H9 (cell line): ENCODE measurements at regions not wholly inside any gene's neighbourhood (a gene's known extent, or its start where the extent isn't known, plus 50 kb on each side); places are given as distances from the start of the nearest gene placed in this dataset.

Experiments
- DNase-seq: peaks from one replicate; pipeline ENCODE4 v3.0.0-alpha.2; 2017
- H2AFZ ChIP-seq: one replicate; pipeline ENCODE4 v1.6.1; 2013; ENCODE audit warnings: mild to moderate bottlenecking, low read length, control low read depth, moderate library complexity
- H2AK5ac ChIP-seq: 2 replicates; pipeline ENCODE4 v1.6.1; 2013; ENCODE audit warnings: low read length, control low read depth, mixed read lengths; ENCODE audit not compliant: insufficient read length
- H2BK120ac ChIP-seq: one replicate; pipeline ENCODE4 v1.6.1; 2013; ENCODE audit warnings: low read depth, mild to moderate bottlenecking, low read length, control low read depth, inconsistent platforms; ENCODE audit not compliant: poor library complexity, severe bottlenecking
- H2BK12ac ChIP-seq: 2 replicates; pipeline ENCODE4 v1.6.1; 2013; ENCODE audit warnings: low read length, control low read depth, mixed read lengths, low read depth; ENCODE audit not compliant: insufficient read length
- H2BK15ac ChIP-seq: 2 replicates; pipeline ENCODE4 v1.6.1; 2013; ENCODE audit warnings: low read depth, low read length, control low read depth
- H2BK20ac ChIP-seq: one replicate; pipeline ENCODE4 v1.6.1; 2013; ENCODE audit warnings: low read depth, mild to moderate bottlenecking, low read length, control low read depth, inconsistent platforms; ENCODE audit not compliant: poor library complexity, severe bottlenecking
- H2BK5ac ChIP-seq: 2 replicates; pipeline ENCODE4 v1.6.1; 2013; ENCODE audit warnings: low read length, control low read depth, mixed read lengths; ENCODE audit not compliant: insufficient read length
- H3K14ac ChIP-seq: 2 replicates; pipeline ENCODE4 v1.6.1; 2013; ENCODE audit warnings: low read length, control low read depth; ENCODE audit not compliant: insufficient read depth
- H3K18ac ChIP-seq: 2 replicates; pipeline ENCODE4 v1.6.1; 2013; ENCODE audit warnings: low read depth, mild to moderate bottlenecking, mixed read lengths, low read length, control low read depth; ENCODE audit not compliant: insufficient read length
- H3K23ac ChIP-seq: 2 replicates; pipeline ENCODE4 v1.6.1; 2013; ENCODE audit warnings: low read length, control low read depth, mixed read lengths, low read depth; ENCODE audit not compliant: insufficient read length
- H3K23me2 ChIP-seq: 2 replicates; pipeline ENCODE4 v1.6.1; 2013; ENCODE audit warnings: low read depth, mild to moderate bottlenecking, mixed read lengths, low read length, control low read depth; ENCODE audit not compliant: insufficient read length, poor library complexity, severe bottlenecking
- H3K27ac ChIP-seq: 2 replicates; pipeline ENCODE4 v1.5.1; 2013; ENCODE audit warnings: low read length, control low read depth, mixed read lengths, low read depth; ENCODE audit not compliant: insufficient read length
- H3K27me3 ChIP-seq: 2 replicates; pipeline ENCODE4 v1.6.1; 2013; ENCODE audit warnings: low read length, control low read depth, inconsistent platforms; ENCODE audit not compliant: insufficient read depth
- H3K4ac ChIP-seq: 2 replicates; pipeline ENCODE4 v1.6.1; 2013; ENCODE audit warnings: low read depth, mild to moderate bottlenecking, control low read depth, inconsistent platforms, low read length, moderate library complexity
- H3K4me1 ChIP-seq: 2 replicates; pipeline ENCODE4 v1.6.1; 2013; ENCODE audit warnings: low read length, control low read depth, inconsistent platforms; ENCODE audit not compliant: insufficient read depth
- H3K4me2 ChIP-seq: 2 replicates; pipeline ENCODE4 v1.6.1; 2013; ENCODE audit warnings: low read length, control low read depth, mixed read lengths; ENCODE audit not compliant: insufficient read length, insufficient read depth
- H3K56ac ChIP-seq: 2 replicates; pipeline ENCODE4 v1.6.1; 2013; ENCODE audit warnings: low read depth, mild to moderate bottlenecking, mixed read lengths, low read length, control low read depth; ENCODE audit not compliant: insufficient read length
- H3K79me1 ChIP-seq: 2 replicates; pipeline ENCODE4 v1.6.1; 2013; ENCODE audit warnings: low read depth, mild to moderate bottlenecking, moderate library complexity, low read length, control low read depth, inconsistent platforms; ENCODE audit not compliant: insufficient read depth, poor library complexity, severe bottlenecking
- H3K79me2 ChIP-seq: 2 replicates; pipeline ENCODE4 v1.6.1; 2013; ENCODE audit warnings: low read length, control low read depth, inconsistent platforms; ENCODE audit not compliant: insufficient read depth
- H3K9ac ChIP-seq: 2 replicates; pipeline ENCODE4 v1.6.1; 2013; ENCODE audit warnings: low read length, control low read depth, mixed read lengths; ENCODE audit not compliant: insufficient read length; ENCODE audit errors: extremely low read depth
- H3K9me3 ChIP-seq: one replicate; pipeline ENCODE4 v1.6.1; 2013; ENCODE audit warnings: low read depth, low read length, inconsistent platforms; ENCODE audit not compliant: control insufficient read depth
- H3T11ph ChIP-seq: one replicate; pipeline ENCODE4 v1.6.1; 2013; ENCODE audit warnings: mild to moderate bottlenecking, low read length, control low read depth, inconsistent platforms
- H4K20me1 ChIP-seq: one replicate; pipeline ENCODE4 v1.6.1; 2013; ENCODE audit not compliant: control insufficient read depth, insufficient read length, insufficient read depth
- H4K5ac ChIP-seq: 2 replicates; pipeline ENCODE4 v1.6.1; 2013; ENCODE audit warnings: low read depth, mild to moderate bottlenecking, mixed read lengths, low read length, control low read depth; ENCODE audit not compliant: insufficient read length
- H4K8ac ChIP-seq: replicated peaks from 2 replicates; pipeline ENCODE4 v1.6.1; 2013; ENCODE audit warnings: low read length, control low read depth, mixed read lengths, low read depth; ENCODE audit not compliant: insufficient read length
- H4K91ac ChIP-seq: 2 replicates; pipeline ENCODE4 v1.6.1; 2013; ENCODE audit warnings: low read depth, mild to moderate bottlenecking, moderate library complexity, mixed read lengths, low read length, control low read depth; ENCODE audit not compliant: insufficient read length
- H3K27ac Mint-ChIP-seq, 3 experiments: 2 replicates in 2 of 3; 3 replicates in 1 of 3; pipeline ENCODE4 v1.8.0; 2020 to 2021; ENCODE audit warnings: mixed read lengths in 3 of 3, mild to moderate bottlenecking in 1 of 3, moderate library complexity in 1 of 3
- H3K27me3 Mint-ChIP-seq: 2 replicates; pipeline ENCODE4 v1.8.0; 2021; ENCODE audit warnings: low read depth, mild to moderate bottlenecking, moderate library complexity, mixed read lengths
- H3K36me3 Mint-ChIP-seq, 3 experiments: 2 replicates in 2 of 3; 3 replicates in 1 of 3; pipeline ENCODE4 v1.8.0; 2020 to 2021; ENCODE audit warnings: low read depth in 3 of 3, mixed read lengths in 3 of 3; ENCODE audit not compliant: insufficient read depth in 1 of 3
- H3K4me1 Mint-ChIP-seq, 2 experiments: 2 replicates each; pipeline ENCODE4 v1.8.0; 2020; ENCODE audit warnings: mixed read lengths in 2 of 2
- H3K4me3 Mint-ChIP-seq, 2 experiments: 2 replicates in 1 of 2; 3 replicates in 1 of 2; pipeline ENCODE4 v1.8.0; 2020 to 2021; ENCODE audit warnings: mild to moderate bottlenecking in 2 of 2, mixed read lengths in 2 of 2, moderate library complexity in 1 of 2
- H3K9me3 Mint-ChIP-seq, 2 experiments: 2 replicates in 1 of 2; 3 replicates in 1 of 2; pipeline ENCODE4 v1.8.0; 2020; ENCODE audit warnings: mild to moderate bottlenecking in 2 of 2, mixed read lengths in 2 of 2, moderate library complexity in 1 of 2
- CTCF ChIP-seq: fragments of 200-600 bp; sonication (generic); conservative IDR thresholded peaks from 3 replicates; pipeline ENCODE4 v1.8.0; 2021; ENCODE audit warnings: antibody characterized with exemption, mild to moderate bottlenecking
- WGBS: extraction: QIAGEN DNeasy Blood & Tissue Kit; methylation state at CpG from one replicate; pipeline ENCODE4 v1.1.7; 2013; ENCODE audit warnings: missing lambda C conversion rate, low lambda C conversion rate, mixed read lengths; ENCODE audit not compliant: insufficient read length; ENCODE audit errors: extremely low coverage; 5-methylcytosine and 5-hydroxymethylcytosine counted together

- Histone ChIP-seq H3K4me1 (no peaks in the 10 kb centered on the region), H3K9ac (no peak overlapping the region), H2BK20ac (no peak overlapping the region), H3K27me3 (no peaks in the 10 kb centered on the region), H3K4ac (no peak overlapping the region), H4K5ac (no peak overlapping the region), H3K4me2 (no peak overlapping the region), H2AK5ac (no peak overlapping the region), H3K9me3 (no peaks in the 10 kb centered on the region), H3K14ac (no peak overlapping the region), H3K27ac (no peak overlapping the region), H3K18ac (no peak overlapping the region), H3K23ac (no peak overlapping the region), H3K79me1 (no peaks in the 10 kb centered on the region), H3K56ac (no peak overlapping the region), H4K91ac (no peak overlapping the region), H2BK5ac (no peak overlapping the region), H2BK15ac (no peak overlapping the region), H3T11ph (no peak overlapping the region), H3K23me2 (no peaks in the 10 kb centered on the region), H2BK120ac (no peak overlapping the region), H3K79me2 (no peaks in the 10 kb centered on the region), H4K20me1 (no peaks in the 10 kb centered on the region), H2AFZ (no peak overlapping the region), H4K8ac (no peak overlapping the region), H2BK12ac (no peak overlapping the region)
- Mint-ChIP-seq H3K27ac (no peak overlapping the region), H3K4me3 (no peak overlapping the region), H3K36me3 (no peaks in the 10 kb centered on the region), H3K4me1 (no peaks in the 10 kb centered on the region), H3K9me3 (no peaks in the 10 kb centered on the region), H3K27me3 (no peaks in the 10 kb centered on the region; the same call in 1 of the 2 replicates)
- DNase-seq = no peak
- no peak for TF ChIP-seq CTCF
- WGBS = no CpG with 5 or more reads among the region's 10 CpGs
These were observed 370.3 kb downstream of the CD109 start for GRCh38 chr6:74066168-74066871.
